SK-N-SH treated with all-trans-retinoic acid at 6 μM for 48 hours (cell line): ENCODE measurements at regions not wholly inside any gene's neighbourhood (a gene's known extent, or its start where the extent isn't known, plus 50 kb on each side); places are given as distances from the start of the nearest gene placed in this dataset.

Source experiments
- ATAC-seq: fragments of 200-7000 bp; cut with Tn5 transposase; 3 replicates; pipeline ENCODE4 v1.9.1; 2020; ENCODE audit warnings: mild to moderate bottlenecking, moderate library complexity
- ARNTL ChIP-seq: fragments of 450-650 bp; formaldehyde crosslinking; IDR thresholded peaks from 2 replicates; pipeline ENCODE4 v1.5.0; 2020; ENCODE audit warnings: low read depth, mild to moderate bottlenecking, moderate library complexity, borderline replicate concordance
- BACH2 ChIP-seq: fragments of 250-450 bp; sonication (Bioruptor Pico); IDR thresholded peaks from 2 replicates; pipeline ENCODE4 v1.9.0; 2021; ENCODE audit warnings: mild to moderate bottlenecking, borderline replicate concordance
- CSDC2 ChIP-seq: fragments of 250-450 bp; sonication (Bioruptor Pico); IDR thresholded peaks from 2 replicates; pipeline ENCODE4 v1.5.0; 2020; ENCODE audit warnings: mild to moderate bottlenecking, moderate library complexity
- CSRNP3 ChIP-seq: fragments of 250-450 bp; sonication (Bioruptor Pico); IDR thresholded peaks from 2 replicates; pipeline ENCODE4 v1.5.1; 2021; ENCODE audit warnings: mild to moderate bottlenecking, moderate library complexity
- GLIS3 ChIP-seq: fragments of 250-450 bp; sonication (Bioruptor Pico); IDR thresholded peaks from 2 replicates; pipeline ENCODE4 v1.5.0; 2020; ENCODE audit warnings: mild to moderate bottlenecking, moderate library complexity
- OSR1 ChIP-seq: fragments of 250-450 bp; sonication (Bioruptor Pico); IDR thresholded peaks from 2 replicates; pipeline ENCODE4 v1.8.0; 2022; ENCODE audit warnings: moderate library complexity, mild to moderate bottlenecking, inconsistent platforms
- PATZ1 ChIP-seq: fragments of 250-450 bp; sonication (Bioruptor Pico); IDR thresholded peaks from 2 replicates; pipeline ENCODE4 v1.8.0; 2020; ENCODE audit warnings: mild to moderate bottlenecking, moderate library complexity, borderline replicate concordance
- POU6F1 ChIP-seq: fragments of 250-450 bp; sonication (Bioruptor Pico); IDR thresholded peaks from 2 replicates; pipeline ENCODE4 v1.8.0; 2021; ENCODE audit warnings: low read depth, mild to moderate bottlenecking, moderate library complexity, borderline replicate concordance
- PPARA ChIP-seq: fragments of 250-450 bp; sonication (Bioruptor Pico); IDR thresholded peaks from 2 replicates; pipeline ENCODE4 v1.5.0; 2020; ENCODE audit warnings: mild to moderate bottlenecking, borderline replicate concordance
- RARB ChIP-seq: fragments of 250-450 bp; sonication (Bioruptor Pico); IDR thresholded peaks from 2 replicates; pipeline ENCODE4 v1.8.0; 2021; ENCODE audit warnings: mild to moderate bottlenecking, moderate library complexity
- SNAI2 ChIP-seq: fragments of 250-450 bp; sonication (Bioruptor Pico); IDR thresholded peaks from 2 replicates; pipeline ENCODE4 v1.5.0; 2020; ENCODE audit warnings: mild to moderate bottlenecking, moderate library complexity
- TCF4 ChIP-seq: fragments of 250-450 bp; sonication (Bioruptor Pico); IDR thresholded peaks from 2 replicates; pipeline ENCODE4 v1.8.0; 2021; ENCODE audit warnings: mild to moderate bottlenecking, moderate library complexity, borderline replicate concordance
- TOX ChIP-seq: fragments of 250-450 bp; sonication (Bioruptor Pico); IDR thresholded peaks from 2 replicates; pipeline ENCODE4 v1.8.0; 2021; ENCODE audit warnings: mild to moderate bottlenecking, moderate library complexity, borderline replicate concordance
- TSHZ2 ChIP-seq: fragments of 250-450 bp; sonication (Bioruptor Pico); IDR thresholded peaks from 2 replicates; pipeline ENCODE4 v1.5.0; 2020; ENCODE audit warnings: mild to moderate bottlenecking, moderate library complexity
- ZC3H10 ChIP-seq: fragments of 250-450 bp; sonication (Bioruptor Pico); IDR thresholded peaks from 2 replicates; pipeline ENCODE4 v1.5.1; 2021; ENCODE audit warnings: mild to moderate bottlenecking, moderate library complexity
- ZFP3 ChIP-seq: fragments of 250-450 bp; sonication (Bioruptor Pico); IDR thresholded peaks from 2 replicates; pipeline ENCODE4 v1.5.0; 2020; ENCODE audit warnings: mild to moderate bottlenecking, moderate library complexity
- ZFP30 ChIP-seq: fragments of 450-650 bp; formaldehyde crosslinking; IDR thresholded peaks from 2 replicates; pipeline ENCODE4 v1.5.0; 2022; ENCODE audit warnings: mild to moderate bottlenecking, moderate library complexity
- ZNF565 ChIP-seq: fragments of 450-650 bp; formaldehyde crosslinking; conservative IDR thresholded peaks from 2 replicates; pipeline ENCODE4 v1.5.0; 2020; ENCODE audit warnings: low read depth, mild to moderate bottlenecking, moderate library complexity
- ZNF70 ChIP-seq: fragments of 450-650 bp; formaldehyde crosslinking; IDR thresholded peaks from 2 replicates; pipeline ENCODE4 v1.5.0; 2020; ENCODE audit warnings: mild to moderate bottlenecking, moderate library complexity
- ZNF8 ChIP-seq: fragments of 450-650 bp; formaldehyde crosslinking; IDR thresholded peaks from 2 replicates; pipeline ENCODE4 v1.5.0; 2020; ENCODE audit warnings: mild to moderate bottlenecking, moderate library complexity
- TF ChIP-seq, protein P1 (sequence below): fragments of 250-450 bp; sonication (Bioruptor Pico); IDR thresholded peaks from 2 replicates; pipeline ENCODE4 v1.5.1; 2020; ENCODE audit warnings: low read depth, mild to moderate bottlenecking, moderate library complexity

DNA sequence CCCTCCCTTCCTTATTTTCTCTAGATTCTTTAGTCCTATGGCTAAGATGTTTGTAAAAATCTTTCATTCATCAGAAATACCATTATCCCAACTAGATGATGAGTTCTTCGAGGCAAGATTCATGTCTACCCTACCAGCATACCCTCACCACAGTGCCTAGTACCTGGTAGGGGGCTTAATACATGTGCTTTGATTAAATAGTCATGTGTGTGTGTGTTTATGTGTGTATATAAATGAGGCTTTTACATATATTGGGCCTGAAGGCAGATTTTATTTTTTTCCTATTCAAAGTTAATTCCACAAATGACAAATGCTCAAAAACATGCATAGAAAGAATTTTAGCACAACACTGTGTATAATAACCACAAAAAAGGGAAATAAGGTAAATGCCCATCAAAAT, 193.0 kb upstream of the IRX3 start (continued):
- TF ChIP-seq TSHZ2, result no peak
- no peak for TF ChIP-seq GLIS3 (CRISPR knock-in tag)
- TF ChIP-seq ARNTL (CRISPR knock-in tag), result no peak

DNA sequence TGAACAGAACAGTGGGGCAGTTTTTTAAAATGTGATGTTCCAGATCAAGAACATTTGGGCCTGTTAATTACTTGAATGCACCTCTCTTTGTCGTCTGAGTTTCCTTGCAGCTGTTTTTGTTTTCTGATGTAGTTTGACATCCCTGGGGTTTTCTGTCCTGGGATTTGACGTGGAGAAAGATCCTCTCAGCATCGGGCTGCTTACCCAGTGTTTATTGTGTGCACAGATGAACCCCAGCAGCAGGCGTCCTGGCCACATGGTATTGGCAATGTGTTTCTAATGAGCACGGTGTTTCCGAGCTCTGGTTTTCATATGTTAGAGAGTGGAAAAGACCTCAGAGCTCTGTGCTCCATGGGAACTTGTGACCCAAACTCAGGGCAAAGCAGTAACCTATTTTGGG, 191.1 kb upstream of the IRX3 start:
- ATAC-seq, result no peak
- TF ChIP-seq TCF4 (CRISPR knock-in tag) (peak; percentile 61; the same call in 1 of the 2 replicates), PATZ1 (no peak)

DNA sequence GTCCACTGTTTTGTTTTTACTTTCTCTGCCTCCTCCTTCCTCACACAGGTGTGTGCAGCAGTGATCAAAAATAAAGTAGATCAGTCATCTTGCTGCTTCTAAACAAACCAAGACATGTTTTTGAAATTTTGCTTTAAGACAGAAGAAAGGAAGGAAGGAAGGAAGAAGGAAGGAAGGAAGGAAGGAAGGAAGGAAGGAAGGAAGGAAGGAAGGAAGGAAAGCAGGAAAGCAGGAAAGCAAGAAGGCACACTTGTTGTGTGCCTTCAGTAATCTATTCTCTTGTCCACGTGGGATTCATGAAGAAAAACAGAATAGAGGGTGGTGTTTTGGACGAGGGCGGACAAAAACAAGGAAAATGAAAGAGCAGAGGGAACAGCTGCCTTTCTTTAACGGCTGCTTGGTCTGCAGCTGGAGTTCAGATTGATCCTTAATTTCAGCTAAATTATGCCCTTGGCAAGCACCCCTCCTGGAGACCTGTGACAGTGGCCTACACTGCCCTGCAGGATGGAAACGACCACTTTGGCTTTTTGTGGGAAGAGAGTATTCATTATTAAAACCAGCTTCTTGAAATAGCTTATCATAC, 188.5 kb upstream of the IRX3 start:
- no peak for ATAC-seq
- TF ChIP-seq ZFP30 (no peak), ZFP3 (CRISPR knock-in tag) (no peak), RARB (no peak), PATZ1 (no peak), ZNF8 (CRISPR knock-in tag) (no peak), CSDC2 (CRISPR knock-in tag) (no peak), PPARA (CRISPR knock-in tag) (no peak), GLIS3 (CRISPR knock-in tag) (no peak), POU6F1 (CRISPR knock-in tag) (no peak), TOX (no peak), SNAI2 (CRISPR knock-in tag) (no peak), ZC3H10 (CRISPR knock-in tag) (no peak), ZNF70 (no peak), TSHZ2 (no peak), ZNF565 (CRISPR knock-in tag) (no peak), BACH2 (no peak), OSR1 (no peak), CSRNP3 (CRISPR knock-in tag) (no peak), TCF4 (CRISPR knock-in tag) (no peak)
- TF ChIP-seq, protein P1, sequence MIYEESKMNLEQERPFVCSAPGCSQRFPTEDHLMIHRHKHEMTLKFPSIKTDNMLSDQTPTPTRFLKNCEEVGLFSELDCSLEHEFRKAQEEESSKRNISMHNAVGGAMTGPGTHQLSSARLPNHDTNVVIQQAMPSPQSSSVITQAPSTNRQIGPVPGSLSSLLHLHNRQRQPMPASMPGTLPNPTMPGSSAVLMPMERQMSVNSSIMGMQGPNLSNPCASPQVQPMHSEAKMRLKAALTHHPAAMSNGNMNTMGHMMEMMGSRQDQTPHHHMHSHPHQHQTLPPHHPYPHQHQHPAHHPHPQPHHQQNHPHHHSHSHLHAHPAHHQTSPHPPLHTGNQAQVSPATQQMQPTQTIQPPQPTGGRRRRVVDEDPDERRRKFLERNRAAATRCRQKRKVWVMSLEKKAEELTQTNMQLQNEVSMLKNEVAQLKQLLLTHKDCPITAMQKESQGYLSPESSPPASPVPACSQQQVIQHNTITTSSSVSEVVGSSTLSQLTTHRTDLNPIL, result no peak
